GM19324 (cell line): ENCODE measurements at regions not wholly inside any gene's neighbourhood (a gene's known extent, or its start where the extent isn't known, plus 50 kb on each side); places are given as distances from the start of the nearest gene placed in this dataset.
"Not testable (repeated sequence)": the region's sequence is repeated elsewhere in the genome, so short reads cannot be mapped to it uniquely, and the experiment has no call there.

Source experiments
- ATAC-seq: cut with Tn5 transposase; IDR thresholded peaks from one replicate; pipeline ENCODE4 v1.9.1; 2021; ENCODE audit warnings: mild to moderate bottlenecking, moderate library complexity; ENCODE audit not compliant: unreplicated experiment, low FRiP score

GRCh38 chr3:139113231-139113992, 68.7 kb upstream of the PRR23C start:
- ATAC-seq, result no peak

DNA sequence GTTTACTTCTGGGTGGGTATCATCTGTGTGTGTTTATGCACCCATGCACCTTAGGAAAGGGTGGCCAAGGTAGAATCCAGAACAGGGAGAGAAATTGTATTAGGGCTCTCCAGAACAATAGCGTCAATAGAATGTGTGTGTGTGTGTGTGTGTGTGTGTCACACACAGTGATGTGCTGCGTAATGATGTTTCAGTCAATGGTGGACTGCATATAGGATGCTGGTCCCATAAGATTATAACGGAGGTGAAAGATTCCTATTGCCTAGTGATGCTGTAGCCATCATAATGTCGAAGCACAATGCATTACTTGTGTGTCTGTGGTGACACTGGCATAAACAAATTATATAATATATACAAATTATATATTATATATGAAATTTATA, 69.3 kb upstream of the PRR23C start:
- no peak for ATAC-seq

- not testable (repeated sequence) for ATAC-seq
Measured at GRCh38 chr3:139116631-139117030, 71.9 kb upstream of the PRR23C start.

DNA sequence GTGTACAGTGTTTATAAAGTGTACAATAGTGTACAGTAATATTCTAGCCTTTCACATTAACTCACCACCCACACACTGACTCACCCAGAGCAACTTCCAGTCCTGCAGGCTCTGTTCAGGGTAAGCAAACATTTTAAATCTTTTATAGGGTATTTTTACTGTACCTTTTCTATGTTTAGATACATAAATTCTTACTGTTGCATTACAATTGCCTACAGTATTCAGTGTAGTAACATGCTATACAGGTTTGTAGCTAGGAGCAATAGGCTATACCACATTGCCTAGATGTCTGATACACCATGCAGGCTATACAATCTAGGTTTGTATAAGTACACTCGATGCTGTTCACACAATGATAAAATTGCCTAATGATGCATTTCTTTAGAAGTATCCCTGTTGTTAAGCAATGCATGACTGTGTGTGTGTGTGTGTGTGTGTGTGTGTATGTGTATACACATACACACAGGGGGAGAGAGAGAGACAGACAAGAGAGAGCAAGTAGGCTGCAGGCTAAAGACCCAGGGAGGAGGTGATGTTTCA, 72.5 kb upstream of the PRR23C start:
- no peak for ATAC-seq

DNA sequence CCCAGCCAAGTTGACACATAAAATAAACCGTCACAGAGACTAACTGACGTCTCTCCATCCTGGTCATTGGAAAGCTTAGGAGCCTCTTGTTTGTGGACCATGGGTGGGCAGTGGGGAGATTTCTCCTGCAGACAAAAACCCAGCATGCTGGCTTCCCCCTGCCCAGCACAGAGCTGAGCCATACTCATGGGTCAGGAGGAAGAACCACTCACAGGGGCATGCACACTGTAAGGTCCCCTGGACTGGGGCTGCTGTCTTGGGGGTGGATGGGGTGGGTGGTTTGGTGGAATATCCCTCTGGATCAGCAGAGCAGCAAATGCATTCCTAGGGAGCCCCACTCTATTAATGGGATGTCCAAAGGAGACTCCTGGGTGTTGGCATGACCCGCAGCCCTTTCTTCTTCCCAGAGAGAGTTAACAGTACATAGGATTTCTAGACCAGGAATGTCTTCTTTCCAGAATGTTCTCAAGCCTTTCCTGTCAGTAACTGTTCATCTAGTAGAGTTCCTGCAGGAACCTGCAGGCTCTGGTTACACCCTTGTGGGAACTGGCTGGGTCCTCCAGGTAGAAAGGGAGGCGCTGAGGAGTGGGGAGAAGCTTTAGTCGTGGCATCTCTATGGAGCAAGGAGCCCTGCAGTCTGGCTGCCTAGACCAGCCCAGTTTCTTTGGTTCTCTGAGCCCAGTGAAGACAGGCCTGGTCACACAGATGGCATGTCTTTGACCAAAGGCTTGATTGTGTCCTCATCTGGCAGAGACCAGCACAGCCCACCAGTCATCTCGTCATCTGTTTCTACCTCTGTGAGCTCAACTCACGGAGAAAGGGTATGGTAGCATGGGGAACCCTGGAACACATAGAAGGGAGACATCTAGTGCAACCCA, 73.4 kb upstream of the PRR23C start:
- no peak for ATAC-seq

DNA sequence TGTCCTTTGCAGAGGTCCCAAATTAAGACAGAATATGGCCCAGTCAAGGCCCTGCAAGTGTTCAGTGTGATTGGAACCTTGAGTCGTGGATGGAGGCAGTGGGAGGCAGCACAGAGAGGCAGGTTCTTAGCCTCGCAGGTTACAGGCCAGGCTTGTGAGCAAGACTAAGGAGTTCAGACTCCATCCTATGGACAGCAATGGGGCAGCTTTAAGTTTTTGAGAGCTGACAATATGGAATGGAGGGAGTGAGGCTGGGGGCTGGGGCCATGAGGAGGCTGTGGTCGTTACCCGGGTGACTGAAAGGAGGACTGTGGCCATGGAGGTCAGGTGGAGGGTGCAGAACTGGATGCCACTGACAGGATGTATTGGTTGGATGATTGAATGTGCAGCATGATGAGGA, 74.1 kb upstream of the PRR23C start:
- ATAC-seq, result no peak

DNA sequence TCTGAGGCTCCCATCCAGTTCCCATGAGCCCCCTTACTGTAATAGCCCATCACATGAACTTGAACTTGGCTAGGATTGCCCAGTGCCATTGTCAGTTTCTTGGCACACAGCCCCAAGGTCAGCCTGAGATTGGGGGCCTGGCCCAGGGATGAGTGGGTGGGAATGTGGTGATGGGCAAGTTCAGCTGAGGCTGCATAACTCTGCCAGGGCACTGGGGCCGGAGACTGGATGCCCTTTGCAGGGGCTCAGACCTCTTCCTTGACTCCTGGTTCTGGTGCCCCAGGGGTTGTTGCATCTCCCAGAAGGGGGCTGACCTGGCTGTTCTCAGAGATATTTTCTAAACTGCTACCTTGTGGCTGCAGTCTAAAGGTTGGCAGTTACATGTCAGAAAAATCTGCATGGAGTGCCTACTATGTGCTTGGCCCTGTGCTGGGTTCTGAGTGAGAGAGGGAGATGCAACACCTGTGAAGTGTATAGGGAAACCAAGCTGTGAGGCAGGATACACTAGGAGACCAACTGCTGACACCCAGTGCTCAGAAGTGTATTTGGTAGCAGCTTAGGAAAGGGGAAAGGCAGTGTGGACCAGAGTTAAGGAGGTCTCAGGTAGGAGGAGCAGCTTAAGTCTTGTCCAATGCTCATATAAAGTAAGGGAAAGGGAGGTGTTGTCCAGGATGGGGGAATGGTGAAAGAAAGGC, 74.8 kb upstream of the PRR23C start:
- ATAC-seq, result no peak

- no peak for ATAC-seq
Measured at GRCh38 chr3:139120086-139121056, 75.7 kb upstream of the PRR23C start.

DNA sequence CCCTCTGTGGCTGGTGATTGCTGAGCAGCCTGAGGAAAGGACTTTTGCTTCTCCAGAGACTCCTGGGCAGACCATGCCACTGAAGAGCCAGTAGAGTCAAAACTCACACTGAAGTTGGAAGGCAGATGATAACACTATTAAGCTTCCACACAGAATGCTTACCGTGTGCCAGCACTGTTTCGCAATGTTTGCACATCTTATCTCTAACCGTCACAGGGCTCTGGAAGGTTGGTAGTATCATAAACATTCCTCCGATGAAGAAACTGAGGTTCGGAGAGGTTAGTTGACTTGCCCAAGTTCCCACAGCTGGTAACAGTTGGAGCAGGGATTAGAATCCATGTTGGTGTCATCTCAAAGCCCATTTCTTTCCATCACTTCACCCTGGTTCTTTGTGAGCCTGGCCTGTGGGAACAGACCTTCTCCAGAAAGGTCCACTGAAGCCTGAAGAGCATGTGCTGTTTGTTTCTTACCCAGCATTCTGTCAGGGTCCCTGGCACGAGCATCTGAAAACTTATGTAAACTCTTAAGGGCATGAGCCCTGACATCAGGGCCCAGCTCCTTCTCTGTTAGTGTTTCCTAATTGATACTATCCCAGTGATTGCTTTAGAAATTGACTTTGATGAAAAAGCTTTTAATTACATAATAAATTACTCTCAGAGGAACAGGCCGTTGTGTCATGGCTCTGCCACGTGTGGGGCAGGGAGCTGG, 77.0 kb upstream of the PRR23C start:
- no peak for ATAC-seq

- ATAC-seq, result no peak
Measured at GRCh38 chr3:139122221-139122581, 77.5 kb upstream of the PRR23C start.

GRCh38 chr3:139122612-139123011, 77.9 kb upstream of the PRR23C start:
- ATAC-seq, result no peak

DNA sequence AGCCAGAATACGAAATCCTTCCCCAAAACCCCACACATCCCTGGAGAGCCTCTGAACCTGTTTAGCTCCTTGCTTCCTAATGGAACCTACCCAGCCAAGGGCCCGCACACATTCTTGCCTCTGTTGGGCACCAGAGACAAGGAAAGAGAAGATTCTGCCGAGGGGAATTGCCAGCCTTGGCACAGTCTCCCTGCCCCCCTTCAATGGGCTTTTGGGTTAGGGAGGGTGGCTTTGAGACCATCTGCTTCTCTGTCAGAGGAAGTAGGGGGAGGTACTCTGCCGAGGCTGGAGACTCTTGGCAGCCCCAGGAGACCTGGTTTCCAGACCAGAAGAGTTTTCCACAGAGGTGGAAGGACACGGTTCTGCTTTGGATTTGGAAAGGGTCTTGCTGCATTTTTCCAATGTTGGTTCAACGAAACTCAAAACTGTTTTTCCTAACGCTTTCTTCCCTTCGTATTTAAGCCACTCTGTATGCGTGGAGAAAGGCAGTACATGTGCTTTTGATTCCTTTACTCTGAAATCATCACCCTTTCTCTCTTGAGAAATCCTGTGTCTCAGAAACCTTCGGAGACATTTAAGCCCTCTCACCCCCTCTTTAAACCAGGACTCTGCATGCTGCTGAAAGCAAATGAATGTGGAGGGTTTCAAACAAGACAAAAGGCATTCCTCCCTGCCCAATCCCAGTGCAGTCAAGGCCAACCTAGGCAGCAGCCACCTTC, 78.8 kb upstream of the PRR23C start:
- no peak for ATAC-seq

DNA sequence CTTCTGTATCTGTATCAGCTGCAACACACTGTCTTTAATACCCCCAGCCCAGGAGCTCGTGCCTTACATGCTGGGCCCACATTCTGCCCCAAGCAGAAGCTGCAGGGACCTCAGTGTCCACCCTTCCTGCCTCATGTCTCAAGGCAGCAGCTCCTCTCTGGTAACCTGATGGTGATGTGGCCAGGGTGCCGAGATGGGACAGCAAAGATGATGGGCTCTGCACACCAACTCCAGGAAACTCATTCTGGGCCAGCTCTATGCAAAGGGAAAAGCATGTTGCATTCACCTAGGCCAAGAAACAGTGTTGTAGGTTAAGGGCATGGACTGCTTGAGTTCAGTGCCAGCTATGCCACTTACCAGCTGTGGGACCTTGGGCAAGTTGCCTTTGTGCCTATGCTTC, 79.5 kb upstream of the PRR23C start:
- no peak for ATAC-seq

GRCh38 chr3:139127101-139127500, 82.4 kb upstream of the PRR23C start:
- no peak for ATAC-seq

GRCh38 chr3:139127629-139128028, 82.9 kb upstream of the PRR23C start:
- not testable (repeated sequence) for ATAC-seq

GRCh38 chr3:139128803-139129202, 84.1 kb upstream of the PRR23C start:
- ATAC-seq, result no peak

DNA sequence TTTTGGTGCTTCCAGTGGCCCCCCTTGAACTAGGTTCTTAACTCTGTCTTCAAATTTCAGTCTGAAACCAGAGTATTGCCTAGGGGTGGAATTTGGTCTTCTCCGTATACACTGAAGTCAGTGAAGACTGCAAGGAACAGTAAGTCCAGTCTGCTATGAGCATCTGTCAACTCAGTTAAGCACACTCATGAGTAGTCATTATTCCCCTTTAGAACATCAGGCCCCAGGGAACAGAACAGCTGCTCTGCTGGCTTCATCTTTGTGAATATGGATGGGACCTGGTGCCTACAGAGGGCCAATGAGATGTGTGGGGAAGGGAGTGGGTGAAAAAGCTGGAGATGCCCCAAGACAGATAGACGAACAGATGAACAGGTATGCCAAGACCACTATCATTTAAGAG, 85.2 kb upstream of the PRR23C start:
- no peak for ATAC-seq

- no peak for ATAC-seq
Measured at GRCh38 chr3:139130390-139131140, 85.9 kb upstream of the PRR23C start.
